Esophagus squamous epithelium (tissue), 5 donors: ENCODE measurements at regions not wholly inside any gene's neighbourhood (a gene's known extent, or its start where the extent isn't known, plus 50 kb on each side); places are given as distances from the start of the nearest gene placed in this dataset.

ENCODE experiments used
- DNase-seq: peaks from one replicate; lab custom pipeline; 2025; lab: John Stamatoyannopoulos, UW
- H3K27ac ChIP-seq, 4 donors: fragments of 200-600 bp; sonication (generic); one replicate each; pipeline ENCODE4 v1.5.1; 2016 to 2019; ENCODE audit warnings: mild to moderate bottlenecking in 1 of 4
- H3K27me3 ChIP-seq, 4 donors: fragments of 200-600 bp; sonication (generic); 1 replicate in 3 of 4; 2 replicates in 1 of 4; pipeline versions ENCODE4 v1.5.1 to v1.6.0; 2017 to 2021; ENCODE audit warnings: antibody characterized with exemption in 1 of 4
- H3K36me3 ChIP-seq, 3 donors: fragments of 200-600 bp; sonication (generic); one replicate each; pipeline ENCODE4 v1.5.1; 2016 to 2019
- H3K4me1 ChIP-seq, 3 donors: fragments of 200-600 bp; sonication (generic); one replicate each; pipeline ENCODE4 v1.5.1; 2017 to 2019
- H3K4me3 ChIP-seq, 4 donors: fragments of 200-600 bp; sonication (generic); 1 replicate in 3 of 4; 2 replicates in 1 of 4; pipeline ENCODE4 v1.5.1; 2016 to 2019; ENCODE audit warnings: mild to moderate bottlenecking in 2 of 4, moderate library complexity in 1 of 4
- H3K9me3 ChIP-seq, 3 donors: fragments of 200-600 bp; sonication (generic); one replicate each; pipeline ENCODE4 v1.5.1; 2016 to 2019
- POLR2A ChIP-seq, 4 donors: fragments of 450-650 bp; IDR thresholded peaks; one replicate each; pipeline ENCODE4 v1.6.1; 2017; ENCODE audit warnings: antibody characterized with exemption in 4 of 4, mild to moderate bottlenecking in 4 of 4, moderate library complexity in 3 of 4
- WGBS, 2 donors: methylation state at CpG; one replicate each; pipeline ENCODE4 v1.1.5; 2018; 5-methylcytosine and 5-hydroxymethylcytosine counted together
- intact Hi-C: fragments of 100-400 bp; cut with DNase I; formaldehyde crosslinking; loops from one replicate; pipeline ENCODE4 v1.15.0; 2022
- TF ChIP-seq, protein P1 (sequence below), 6 experiments: fragments of 450-650 bp in 4 of 6; fragments of 200-600 bp in 2 of 6; sonication (generic) in 2 of 6; IDR thresholded peaks; one replicate each; pipeline ENCODE4 v1.5.1; 2016 to 2019; ENCODE audit warnings: antibody characterized with exemption in 6 of 6, mild to moderate bottlenecking in 4 of 6, moderate library complexity in 4 of 6
- donor health status: DM: yes; HTN: yes; CAD: no.

DNA sequence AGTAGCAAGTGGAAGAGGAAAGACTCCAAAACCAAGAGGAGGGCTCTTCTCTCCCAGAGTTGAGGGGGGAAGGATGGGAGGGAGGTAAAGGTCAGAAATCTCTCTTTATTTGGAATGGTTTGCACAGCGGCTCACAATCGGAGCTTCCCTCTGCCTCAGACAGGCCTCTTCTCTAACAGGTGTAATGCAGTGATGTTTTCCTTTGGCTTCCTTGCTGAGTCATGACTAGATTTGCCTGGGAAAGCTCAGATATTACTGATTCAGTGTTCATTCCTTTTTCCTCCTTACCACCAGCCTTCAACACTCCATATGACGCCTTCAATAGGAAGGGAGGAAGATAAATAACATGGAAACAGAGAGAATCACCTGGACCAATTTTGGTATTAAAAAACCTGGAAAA, 136.6 kb downstream of the RNF152 start:
- no peak overlapping the region for H3K4me3 ChIP-seq
- no peaks in the 10 kb centered on the region for H3K27me3 ChIP-seq
- no peak for DNase-seq
- H3K9me3 ChIP-seq: no peaks in the 10 kb centered on the region
- WGBS, 2 donors: 79 to 86% methylated on average over 3 of the region's 3 CpGs
- H3K27ac ChIP-seq: no peak overlapping the region
- intact Hi-C loops: no loop called here
- H3K4me1 ChIP-seq: no peaks in the 10 kb centered on the region
- no peak for TF ChIP-seq POLR2A (IDR thresholded peaks at IDR 0.05)
- TF ChIP-seq, protein P1, sequence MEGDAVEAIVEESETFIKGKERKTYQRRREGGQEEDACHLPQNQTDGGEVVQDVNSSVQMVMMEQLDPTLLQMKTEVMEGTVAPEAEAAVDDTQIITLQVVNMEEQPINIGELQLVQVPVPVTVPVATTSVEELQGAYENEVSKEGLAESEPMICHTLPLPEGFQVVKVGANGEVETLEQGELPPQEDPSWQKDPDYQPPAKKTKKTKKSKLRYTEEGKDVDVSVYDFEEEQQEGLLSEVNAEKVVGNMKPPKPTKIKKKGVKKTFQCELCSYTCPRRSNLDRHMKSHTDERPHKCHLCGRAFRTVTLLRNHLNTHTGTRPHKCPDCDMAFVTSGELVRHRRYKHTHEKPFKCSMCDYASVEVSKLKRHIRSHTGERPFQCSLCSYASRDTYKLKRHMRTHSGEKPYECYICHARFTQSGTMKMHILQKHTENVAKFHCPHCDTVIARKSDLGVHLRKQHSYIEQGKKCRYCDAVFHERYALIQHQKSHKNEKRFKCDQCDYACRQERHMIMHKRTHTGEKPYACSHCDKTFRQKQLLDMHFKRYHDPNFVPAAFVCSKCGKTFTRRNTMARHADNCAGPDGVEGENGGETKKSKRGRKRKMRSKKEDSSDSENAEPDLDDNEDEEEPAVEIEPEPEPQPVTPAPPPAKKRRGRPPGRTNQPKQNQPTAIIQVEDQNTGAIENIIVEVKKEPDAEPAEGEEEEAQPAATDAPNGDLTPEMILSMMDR (IDR thresholded peaks at IDR 0.05): no peak
- H3K36me3 ChIP-seq: no peaks in the 10 kb centered on the region

DNA sequence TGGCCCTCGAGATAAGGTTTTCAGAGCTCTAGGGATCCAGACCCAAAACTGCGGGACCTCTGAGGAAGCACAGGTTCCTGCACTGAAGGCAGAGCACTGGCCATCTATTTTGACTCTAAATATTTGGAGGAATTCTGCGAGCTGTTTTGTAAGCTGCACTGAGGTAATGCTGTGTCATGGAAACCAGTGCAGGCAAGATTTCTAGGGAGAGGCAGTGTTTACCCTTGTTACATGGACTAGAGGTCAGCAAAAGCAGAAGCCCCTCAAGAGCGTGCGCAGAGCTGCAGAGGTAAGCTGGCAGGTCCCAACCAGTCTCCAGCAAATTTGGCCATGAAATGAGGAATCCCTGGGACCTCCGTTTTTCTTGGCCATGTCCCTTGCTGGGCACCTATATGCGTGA, 137.3 kb downstream of the RNF152 start:
- Histone ChIP-seq H3K4me1 (no peaks in the 10 kb centered on the region), H3K27me3 (no peaks in the 10 kb centered on the region), H3K9me3 (no peaks in the 10 kb centered on the region), H3K36me3 (no peaks in the 10 kb centered on the region), H3K4me3 (no peak overlapping the region), H3K27ac (no peak overlapping the region)
- 76 to 81% methylated on average over 5 to 6 of the region's 7 CpGs for WGBS, 2 donors
- no peak for DNase-seq
- intact Hi-C loops: no loop called here
- no peak for TF ChIP-seq POLR2A (IDR thresholded peaks at IDR 0.05)
- TF ChIP-seq, protein P1 (IDR thresholded peaks at IDR 0.05): no peak

DNA sequence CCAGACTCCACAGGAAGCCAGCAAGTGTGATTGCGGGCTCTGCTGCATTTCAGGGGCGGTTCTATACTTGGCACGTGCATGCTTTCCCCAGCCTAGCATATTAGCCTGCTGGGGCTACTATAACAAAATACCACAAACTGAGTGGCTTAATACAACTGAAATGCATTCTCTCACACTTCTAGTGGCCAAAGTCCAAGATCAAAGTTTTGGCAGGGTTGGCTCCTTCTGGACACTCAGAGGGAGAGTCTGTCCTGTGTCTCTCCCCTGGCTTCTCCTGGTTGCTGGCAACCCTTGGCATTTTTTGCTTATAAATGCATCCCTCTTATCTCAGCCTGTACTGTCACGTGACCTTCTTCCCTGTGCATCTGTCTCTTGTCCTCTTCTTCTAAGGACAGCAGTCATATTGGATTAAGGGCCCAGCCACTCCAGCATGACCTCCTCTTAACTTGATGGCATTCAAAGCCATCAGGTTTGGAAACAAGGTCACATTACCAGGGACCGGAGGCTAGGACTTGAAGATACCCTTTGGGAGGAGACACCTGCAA, 138.7 kb downstream of the RNF152 start:
- Histone ChIP-seq H3K9me3 (no peaks in the 10 kb centered on the region), H3K4me3 (no peak overlapping the region), H3K4me1 (no peaks in the 10 kb centered on the region), H3K27me3 (no peaks in the 10 kb centered on the region), H3K36me3 (no peaks in the 10 kb centered on the region), H3K27ac (no peak overlapping the region)
- DNase-seq: no peak
- TF ChIP-seq POLR2A (IDR thresholded peaks at IDR 0.05): no peak
- TF ChIP-seq, protein P1 (IDR thresholded peaks at IDR 0.05): no peak
- intact Hi-C loops: no loop called here
- 83 to 97% methylated on average over 4 to 5 of the region's 5 CpGs for WGBS, 2 donors

DNA sequence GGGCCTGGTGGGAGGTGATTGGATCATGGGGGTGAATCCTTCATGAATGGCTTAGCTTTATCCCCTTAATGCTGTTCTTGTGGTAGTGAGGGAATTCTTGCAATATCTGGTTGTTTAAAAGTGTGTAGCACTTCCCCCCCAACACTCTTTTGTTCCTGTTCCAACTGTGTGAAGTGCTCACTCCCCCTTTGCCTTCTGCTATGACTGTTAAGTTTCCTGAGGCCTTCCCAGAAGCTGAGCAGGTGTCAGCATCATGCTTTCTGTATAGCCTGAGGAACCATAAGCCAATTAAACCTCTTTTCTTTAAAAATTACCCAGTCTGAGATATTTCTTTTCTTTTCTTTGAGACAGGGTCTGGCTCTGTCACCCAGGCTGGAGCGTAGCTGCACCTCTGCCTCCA, 139.4 kb downstream of the RNF152 start:
- Histone ChIP-seq H3K27ac (no peak overlapping the region), H3K27me3 (no peaks in the 10 kb centered on the region), H3K9me3 (no peaks in the 10 kb centered on the region), H3K4me1 (no peaks in the 10 kb centered on the region), H3K4me3 (no peak overlapping the region), H3K36me3 (no peaks in the 10 kb centered on the region)
- TF ChIP-seq, protein P1 (IDR thresholded peaks at IDR 0.05): no peak
- no peak for TF ChIP-seq POLR2A (IDR thresholded peaks at IDR 0.05)
- 93 to 100% methylated on average over 1 of the region's 1 CpG for WGBS, 2 donors
- intact Hi-C loops: no loop called here
- DNase-seq: no peak

DNA sequence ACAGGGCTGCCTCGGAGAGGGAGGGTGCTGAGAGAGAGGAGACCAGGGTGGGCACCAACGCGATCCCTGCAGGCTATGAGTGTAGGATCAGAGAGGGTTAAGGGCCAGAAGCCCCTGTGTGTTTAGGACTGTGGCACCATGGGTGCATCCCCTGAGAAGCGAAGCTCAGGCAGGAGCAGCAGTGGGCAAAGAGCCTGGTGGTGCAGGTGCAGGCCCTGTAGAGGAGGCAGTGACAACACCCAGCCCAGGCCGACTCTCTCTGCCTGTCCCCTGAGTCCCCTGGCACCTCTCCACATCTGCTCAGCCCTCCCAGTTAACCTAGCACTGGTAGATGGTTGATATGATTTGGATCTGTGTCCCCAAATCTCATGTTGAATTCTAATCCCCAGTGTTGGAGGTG, 139.8 kb downstream of the RNF152 start:
- H3K4me3 ChIP-seq: no peak overlapping the region
- WGBS, 2 donors: 79 to 93% methylated on average over 3 to 4 of the region's 5 CpGs
- H3K9me3 ChIP-seq: no peaks in the 10 kb centered on the region
- H3K27ac ChIP-seq: no peak overlapping the region
- intact Hi-C loops: no loop called here
- H3K4me1 ChIP-seq: no peaks in the 10 kb centered on the region
- TF ChIP-seq, protein P1 (IDR thresholded peaks at IDR 0.05): no peak
- no peak for TF ChIP-seq POLR2A (IDR thresholded peaks at IDR 0.05)
- no peak for DNase-seq
- no peaks in the 10 kb centered on the region for H3K36me3 ChIP-seq
- H3K27me3 ChIP-seq: no peaks in the 10 kb centered on the region
